ENCODE measurements at regions not wholly inside any gene's neighbourhood (a gene's known extent, or its start where the extent isn't known, plus 50 kb on each side); places are given as distances from the start of the nearest gene placed in this dataset.

- TF ChIP-seq POLR2A (IDR thresholded peaks at IDR 0.05) (no peak), CTCF (IDR thresholded peaks at IDR 0.05) (no peak)
Measured at GRCh38 chr3:72065236-72065635, 280.3 kb upstream of the PROK2 start.
